ENCODE measurements at regions not wholly inside any gene's neighbourhood (a gene's known extent, or its start where the extent isn't known, plus 50 kb on each side); places are given as distances from the start of the nearest gene placed in this dataset.

DNA sequence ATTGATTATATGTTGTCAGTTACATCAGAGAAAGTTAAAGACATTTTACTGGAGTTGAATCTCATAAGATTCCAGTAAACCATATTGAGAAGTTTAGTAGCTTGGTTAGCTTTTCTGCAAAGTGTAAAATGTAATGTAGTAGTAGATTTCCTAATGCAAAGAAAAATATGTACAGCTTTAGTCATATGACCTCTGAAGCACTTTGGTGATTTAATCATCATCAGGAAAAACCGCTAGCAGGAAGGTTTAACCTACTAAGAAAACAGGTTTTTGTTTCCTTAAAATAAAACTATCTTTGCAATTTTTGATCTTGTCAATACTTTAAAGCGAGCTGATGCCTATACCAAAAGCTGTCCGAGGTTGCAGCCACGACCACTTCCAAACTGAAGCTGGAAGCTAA lies 364.6 kb upstream of the ZNF385D start:
- no peak for TF ChIP-seq SP1 (CRISPR knock-in tag; conservative IDR thresholded peaks at IDR 0.05)
- TF ChIP-seq, protein P1, sequence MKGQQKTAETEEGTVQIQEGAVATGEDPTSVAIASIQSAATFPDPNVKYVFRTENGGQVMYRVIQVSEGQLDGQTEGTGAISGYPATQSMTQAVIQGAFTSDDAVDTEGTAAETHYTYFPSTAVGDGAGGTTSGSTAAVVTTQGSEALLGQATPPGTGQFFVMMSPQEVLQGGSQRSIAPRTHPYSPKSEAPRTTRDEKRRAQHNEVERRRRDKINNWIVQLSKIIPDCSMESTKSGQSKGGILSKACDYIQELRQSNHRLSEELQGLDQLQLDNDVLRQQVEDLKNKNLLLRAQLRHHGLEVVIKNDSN (CRISPR knock-in tag; IDR thresholded peaks at IDR 0.05), result no peak

Measured in WTC11 (cell line).